Panc1 (cell line): ENCODE measurements at regions not wholly inside any gene's neighbourhood (a gene's known extent, or its start where the extent isn't known, plus 50 kb on each side); places are given as distances from the start of the nearest gene placed in this dataset.

Experiments used
- ATAC-seq: fragments of 200-7000 bp; cut with Tn5 transposase; 2 replicates; pipeline ENCODE4 v1.9.1; 2020; ENCODE audit warnings: mild to moderate bottlenecking, moderate library complexity
- BruUV-seq: library from RNA; stranded (reverse); fragments of 400-500 nt; replicated peaks from 2 replicates; lab custom pipeline; 2021; lab: Mats Ljungman, UMichigan
- CTCF ChIA-PET: fragments of 300-600 bp; sonication (Branson Sonifier 250); formaldehyde crosslinking; loops from one replicate; lab custom pipeline; 2022; ENCODE audit warnings: antibody characterized with exemption; lab: Charles Lee
- POLR2A ChIA-PET: fragments of 300-600 bp; sonication (Branson Sonifier 250); formaldehyde crosslinking; loops from one replicate; lab custom pipeline; 2022; ENCODE audit warnings: antibody characterized with exemption; lab: Charles Lee
- DNase-seq: peaks from one replicate; pipeline ENCODE4 v3.0.0-alpha.2; 2010; ENCODE audit warnings: low read depth, low spot score
- H3K27ac ChIP-seq: 2 replicates; pipeline ENCODE4 v1.5.1; 2011; ENCODE audit warnings: mild to moderate bottlenecking, low read length, inconsistent platforms
- H3K27me3 ChIP-seq: fragments of 200-500 bp; sonication (Bioruptor generic); 2 replicates; pipeline ENCODE4 v1.6.0; 2014; ENCODE audit warnings: low read length, inconsistent platforms; ENCODE audit not compliant: control insufficient read depth, insufficient read depth
- H3K36me3 ChIP-seq: fragments of 200-500 bp; sonication (Bioruptor generic); 2 replicates; pipeline ENCODE4 v1.5.1; 2014; ENCODE audit warnings: inconsistent platforms, mild to moderate bottlenecking, low read length, moderate library complexity; ENCODE audit not compliant: control insufficient read depth, insufficient read depth
- H3K4me1 ChIP-seq: 2 replicates; pipeline ENCODE4 v1.5.1; 2011; ENCODE audit warnings: inconsistent platforms, mild to moderate bottlenecking, low read length, moderate library complexity; ENCODE audit not compliant: control insufficient read depth, insufficient read depth
- H3K4me3 ChIP-seq, 2 experiments: 2 replicates each; pipeline ENCODE4 v1.5.1; 2011 to 2012; ENCODE audit warnings: low read depth in 2 of 2, low read length in 2 of 2, mild to moderate bottlenecking in 2 of 2, inconsistent platforms in 1 of 2, moderate library complexity in 1 of 2
- H3K9me3 ChIP-seq: fragments of 200-500 bp; sonication (Bioruptor generic); 2 replicates; pipeline ENCODE4 v1.5.1; 2014; ENCODE audit warnings: low read depth, mild to moderate bottlenecking, inconsistent platforms, low read length, moderate library complexity; ENCODE audit not compliant: control insufficient read depth, insufficient read depth
- POLR2AphosphoS5 ChIP-seq: IDR thresholded peaks from 2 replicates; pipeline ENCODE4 v1.6.1; 2012; ENCODE audit warnings: mild to moderate bottlenecking, low read depth, low read length, moderate library complexity
- SIN3A ChIP-seq: IDR thresholded peaks from 2 replicates; pipeline ENCODE4 v1.6.1; 2012; ENCODE audit warnings: low read depth, mild to moderate bottlenecking, low read length, moderate library complexity, borderline replicate concordance; ENCODE audit not compliant: insufficient read depth
- TCF7L2 ChIP-seq: IDR thresholded peaks from 2 replicates; pipeline ENCODE4 v1.6.1; 2011; ENCODE audit warnings: mild to moderate bottlenecking, low read depth, low read length, inconsistent platforms
- in situ Hi-C: cut with HindIII; loops from 2 replicates; pipeline ENCODE4 v1.10.0; 2016; ENCODE audit warnings: low sequenced_read_pairs, low pct_unique_long_range_greater_than_20kb
- intact Hi-C: fragments of 100-400 bp; cut with micrococcal nuclease; formaldehyde crosslinking; loops from one replicate; pipeline ENCODE4 v1.10.0; 2022; ENCODE audit not compliant: unreplicated experiment
- TF ChIP-seq, protein P1 (sequence below): fragments of 450-650 bp; IDR thresholded peaks from 2 replicates; pipeline ENCODE4 v1.5.1; 2017; ENCODE audit warnings: mild to moderate bottlenecking
- TF ChIP-seq, protein P2 (sequence below), 2 experiments: IDR thresholded peaks; 2 replicates each; pipeline ENCODE4 v1.6.1; 2011 to 2012; ENCODE audit warnings: low read depth in 2 of 2, control low read depth in 1 of 2, low read length in 1 of 2, mild to moderate bottlenecking in 1 of 2, moderate library complexity in 1 of 2; ENCODE audit not compliant: insufficient read depth in 1 of 2

DNA sequence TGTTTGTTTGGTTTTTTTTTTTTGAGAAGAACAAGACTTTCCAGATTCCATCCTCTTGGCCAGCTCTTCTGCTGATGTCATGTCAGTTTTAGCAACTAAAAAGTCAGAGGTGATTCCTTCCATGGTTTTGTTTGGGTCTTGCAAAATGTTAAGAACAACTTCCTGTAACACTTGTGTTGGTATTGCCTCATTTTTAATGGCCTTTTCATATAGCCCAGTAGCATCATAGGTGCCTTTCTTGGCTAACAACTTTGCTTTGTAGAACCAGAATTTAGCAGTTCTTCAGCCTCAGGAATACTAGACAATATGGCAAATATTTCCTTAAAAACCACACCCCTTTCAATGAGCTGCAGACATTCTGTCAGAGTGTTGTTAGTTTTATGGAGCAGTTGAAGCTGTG lies 99.5 kb upstream of the SIRPG start:
- Histone ChIP-seq H3K4me1 (no peaks in the 10 kb centered on the region), H3K27ac (no peak overlapping the region), H3K27me3 (peaks cover 8% of the 10 kb centered on the region), H3K36me3 (no peaks in the 10 kb centered on the region), H3K4me3 (no peak overlapping the region), H3K9me3 (no peaks in the 10 kb centered on the region)
- intact Hi-C loops = no loop called here
- in situ Hi-C loops = no loop called here
- ATAC-seq (no peak), DNase-seq (no peak)
- POLR2A ChIA-PET = no interaction called here
- CTCF ChIA-PET = interaction anchor here (0.7 kb wide), 1 partner anchor 20 kb away, joined by 3 read pairs; no protein-coding TSS in a partner anchor
- BruUV-seq = no TSS peak
- TF ChIP-seq POLR2AphosphoS5 = no peak
- TF ChIP-seq SIN3A = no peak
- TF ChIP-seq, protein P1, sequence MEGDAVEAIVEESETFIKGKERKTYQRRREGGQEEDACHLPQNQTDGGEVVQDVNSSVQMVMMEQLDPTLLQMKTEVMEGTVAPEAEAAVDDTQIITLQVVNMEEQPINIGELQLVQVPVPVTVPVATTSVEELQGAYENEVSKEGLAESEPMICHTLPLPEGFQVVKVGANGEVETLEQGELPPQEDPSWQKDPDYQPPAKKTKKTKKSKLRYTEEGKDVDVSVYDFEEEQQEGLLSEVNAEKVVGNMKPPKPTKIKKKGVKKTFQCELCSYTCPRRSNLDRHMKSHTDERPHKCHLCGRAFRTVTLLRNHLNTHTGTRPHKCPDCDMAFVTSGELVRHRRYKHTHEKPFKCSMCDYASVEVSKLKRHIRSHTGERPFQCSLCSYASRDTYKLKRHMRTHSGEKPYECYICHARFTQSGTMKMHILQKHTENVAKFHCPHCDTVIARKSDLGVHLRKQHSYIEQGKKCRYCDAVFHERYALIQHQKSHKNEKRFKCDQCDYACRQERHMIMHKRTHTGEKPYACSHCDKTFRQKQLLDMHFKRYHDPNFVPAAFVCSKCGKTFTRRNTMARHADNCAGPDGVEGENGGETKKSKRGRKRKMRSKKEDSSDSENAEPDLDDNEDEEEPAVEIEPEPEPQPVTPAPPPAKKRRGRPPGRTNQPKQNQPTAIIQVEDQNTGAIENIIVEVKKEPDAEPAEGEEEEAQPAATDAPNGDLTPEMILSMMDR = no peak
- no peak for TF ChIP-seq TCF7L2
- TF ChIP-seq, protein P2, sequence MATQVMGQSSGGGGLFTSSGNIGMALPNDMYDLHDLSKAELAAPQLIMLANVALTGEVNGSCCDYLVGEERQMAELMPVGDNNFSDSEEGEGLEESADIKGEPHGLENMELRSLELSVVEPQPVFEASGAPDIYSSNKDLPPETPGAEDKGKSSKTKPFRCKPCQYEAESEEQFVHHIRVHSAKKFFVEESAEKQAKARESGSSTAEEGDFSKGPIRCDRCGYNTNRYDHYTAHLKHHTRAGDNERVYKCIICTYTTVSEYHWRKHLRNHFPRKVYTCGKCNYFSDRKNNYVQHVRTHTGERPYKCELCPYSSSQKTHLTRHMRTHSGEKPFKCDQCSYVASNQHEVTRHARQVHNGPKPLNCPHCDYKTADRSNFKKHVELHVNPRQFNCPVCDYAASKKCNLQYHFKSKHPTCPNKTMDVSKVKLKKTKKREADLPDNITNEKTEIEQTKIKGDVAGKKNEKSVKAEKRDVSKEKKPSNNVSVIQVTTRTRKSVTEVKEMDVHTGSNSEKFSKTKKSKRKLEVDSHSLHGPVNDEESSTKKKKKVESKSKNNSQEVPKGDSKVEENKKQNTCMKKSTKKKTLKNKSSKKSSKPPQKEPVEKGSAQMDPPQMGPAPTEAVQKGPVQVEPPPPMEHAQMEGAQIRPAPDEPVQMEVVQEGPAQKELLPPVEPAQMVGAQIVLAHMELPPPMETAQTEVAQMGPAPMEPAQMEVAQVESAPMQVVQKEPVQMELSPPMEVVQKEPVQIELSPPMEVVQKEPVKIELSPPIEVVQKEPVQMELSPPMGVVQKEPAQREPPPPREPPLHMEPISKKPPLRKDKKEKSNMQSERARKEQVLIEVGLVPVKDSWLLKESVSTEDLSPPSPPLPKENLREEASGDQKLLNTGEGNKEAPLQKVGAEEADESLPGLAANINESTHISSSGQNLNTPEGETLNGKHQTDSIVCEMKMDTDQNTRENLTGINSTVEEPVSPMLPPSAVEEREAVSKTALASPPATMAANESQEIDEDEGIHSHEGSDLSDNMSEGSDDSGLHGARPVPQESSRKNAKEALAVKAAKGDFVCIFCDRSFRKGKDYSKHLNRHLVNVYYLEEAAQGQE (IDR thresholded peaks at IDR 0.05; ENCODE audit: insufficient read depth in 1 of 2, low read depth in 2 of 2, low read length in 1 of 2) = no peak

DNA sequence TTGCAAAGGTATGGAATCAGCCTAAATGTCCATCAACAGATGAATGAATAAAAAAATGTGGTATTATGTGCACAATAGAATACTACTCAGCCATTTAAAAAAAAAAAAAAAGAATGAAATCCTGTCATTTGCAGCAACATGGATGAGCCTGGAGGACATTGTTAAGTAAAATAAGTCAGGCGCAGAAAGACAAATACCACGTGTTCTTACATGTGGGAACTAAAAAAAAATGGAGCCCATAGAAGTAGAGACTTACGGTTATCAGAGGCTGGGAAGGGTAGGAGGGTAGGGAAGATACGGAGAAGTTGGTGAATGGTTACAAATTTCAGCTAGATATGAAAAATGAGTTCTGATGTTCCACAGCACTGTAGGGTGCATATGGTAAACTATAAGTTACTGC lies 97.2 kb upstream of the SIRPG start:
- ChIA-PET CTCF (no interaction called here), POLR2A (no interaction called here)
- no peak overlapping the region for H3K27ac ChIP-seq
- no peaks in the 10 kb centered on the region for H3K36me3 ChIP-seq
- intact Hi-C loops (no loop called here), in situ Hi-C loops (no loop called here)
- ATAC-seq (no peak), DNase-seq (no peak)
- no peak overlapping the region for H3K4me3 ChIP-seq
- peaks cover under 1% of the 10 kb centered on the region; the same call in 1 of the 2 replicates for H3K27me3 ChIP-seq
- no peaks in the 10 kb centered on the region for H3K4me1 ChIP-seq
- no TSS peak for BruUV-seq
- no peaks in the 10 kb centered on the region for H3K9me3 ChIP-seq
- no peak for TF ChIP-seq POLR2AphosphoS5
- no peak for TF ChIP-seq SIN3A
- TF ChIP-seq, protein P1 = no peak
- TF ChIP-seq TCF7L2 = no peak
- TF ChIP-seq, protein P2 (IDR thresholded peaks at IDR 0.05; ENCODE audit: insufficient read depth in 1 of 2, low read depth in 2 of 2, low read length in 1 of 2) = no peak
